ENCODE measurements at regions not wholly inside any gene's neighbourhood (a gene's known extent, or its start where the extent isn't known, plus 50 kb on each side); places are given as distances from the start of the nearest gene placed in this dataset.
"Not testable (repeated sequence)": the region's sequence is repeated elsewhere in the genome, so short reads cannot be mapped to it uniquely, and the experiment has no call there.

DNA sequence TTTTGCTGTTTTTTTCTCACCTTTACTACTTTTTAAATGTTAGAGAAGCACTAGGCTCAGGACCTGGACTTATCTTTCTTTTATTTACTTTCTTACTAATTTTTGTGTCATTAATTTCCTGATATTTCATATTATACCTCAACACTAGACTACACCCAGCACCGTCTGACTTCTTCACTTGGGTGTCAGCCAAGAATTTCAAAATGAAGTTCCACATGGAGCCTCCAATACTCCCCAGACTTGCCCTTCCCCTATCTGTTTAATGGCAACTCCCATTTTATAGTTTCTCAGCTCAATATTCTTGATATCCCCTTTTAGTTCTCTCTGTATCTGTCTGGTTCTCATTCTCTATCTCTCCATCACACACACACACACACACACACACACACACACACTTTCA lies 139.3 kb downstream of the USP22 start:
- TF ChIP-seq, protein P1, sequence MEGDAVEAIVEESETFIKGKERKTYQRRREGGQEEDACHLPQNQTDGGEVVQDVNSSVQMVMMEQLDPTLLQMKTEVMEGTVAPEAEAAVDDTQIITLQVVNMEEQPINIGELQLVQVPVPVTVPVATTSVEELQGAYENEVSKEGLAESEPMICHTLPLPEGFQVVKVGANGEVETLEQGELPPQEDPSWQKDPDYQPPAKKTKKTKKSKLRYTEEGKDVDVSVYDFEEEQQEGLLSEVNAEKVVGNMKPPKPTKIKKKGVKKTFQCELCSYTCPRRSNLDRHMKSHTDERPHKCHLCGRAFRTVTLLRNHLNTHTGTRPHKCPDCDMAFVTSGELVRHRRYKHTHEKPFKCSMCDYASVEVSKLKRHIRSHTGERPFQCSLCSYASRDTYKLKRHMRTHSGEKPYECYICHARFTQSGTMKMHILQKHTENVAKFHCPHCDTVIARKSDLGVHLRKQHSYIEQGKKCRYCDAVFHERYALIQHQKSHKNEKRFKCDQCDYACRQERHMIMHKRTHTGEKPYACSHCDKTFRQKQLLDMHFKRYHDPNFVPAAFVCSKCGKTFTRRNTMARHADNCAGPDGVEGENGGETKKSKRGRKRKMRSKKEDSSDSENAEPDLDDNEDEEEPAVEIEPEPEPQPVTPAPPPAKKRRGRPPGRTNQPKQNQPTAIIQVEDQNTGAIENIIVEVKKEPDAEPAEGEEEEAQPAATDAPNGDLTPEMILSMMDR (conservative IDR thresholded peaks at IDR 0.05) = not testable (repeated sequence)
- not testable (repeated sequence) for TF ChIP-seq EZH2 (IDR thresholded peaks at IDR 0.05; ENCODE audit: low read depth)
